ENCODE measurements at regions not wholly inside any gene's neighbourhood (a gene's known extent, or its start where the extent isn't known, plus 50 kb on each side); places are given as distances from the start of the nearest gene placed in this dataset.

GRCh38 chr5:7040111-7040510 lies 326.9 kb downstream of the TENT4A start:
- in situ Hi-C loops (cut with MboI; ENCODE audit: low sequenced_read_pairs, unreplicated experiment): no loop called here
- no peak for DNase-seq (ENCODE audit: low spot score)
- TF ChIP-seq CTCF (IDR thresholded peaks at IDR 0.05; ENCODE audit: borderline replicate concordance, control extremely low read depth, extremely low read depth, insufficient read depth, missing control alignments): no peak

- no peak for DNase-seq (ENCODE audit: low spot score)
- no peak for TF ChIP-seq CTCF (IDR thresholded peaks at IDR 0.05; ENCODE audit: borderline replicate concordance, control extremely low read depth, extremely low read depth, insufficient read depth, missing control alignments)
- in situ Hi-C loops (cut with MboI; ENCODE audit: low sequenced_read_pairs, unreplicated experiment): no loop called here
Observed at GRCh38 chr5:7043797-7044196, 330.6 kb downstream of the TENT4A start.

- no peak for TF ChIP-seq CTCF (IDR thresholded peaks at IDR 0.05; ENCODE audit: borderline replicate concordance, control extremely low read depth, extremely low read depth, insufficient read depth, missing control alignments)
- DNase-seq (ENCODE audit: low spot score): no peak
- in situ Hi-C loops (cut with MboI; ENCODE audit: low sequenced_read_pairs, unreplicated experiment): no loop called here
Observed at GRCh38 chr5:7047511-7048261, 334.5 kb downstream of the TENT4A start.

GRCh38 chr5:7050986-7051385 lies 337.8 kb downstream of the TENT4A start:
- TF ChIP-seq CTCF (IDR thresholded peaks at IDR 0.05; ENCODE audit: borderline replicate concordance, control extremely low read depth, extremely low read depth, insufficient read depth, missing control alignments): no peak
- in situ Hi-C loops (cut with MboI; ENCODE audit: low sequenced_read_pairs, unreplicated experiment): no loop called here
- no peak for DNase-seq (ENCODE audit: low spot score)

GRCh38 chr5:7053125-7053524 lies 339.9 kb downstream of the TENT4A start:
- DNase-seq (ENCODE audit: low spot score): no peak
- in situ Hi-C loops (cut with MboI; ENCODE audit: low sequenced_read_pairs, unreplicated experiment): no loop called here
- TF ChIP-seq CTCF (IDR thresholded peaks at IDR 0.05; ENCODE audit: borderline replicate concordance, control extremely low read depth, extremely low read depth, insufficient read depth, missing control alignments): no peak

- TF ChIP-seq CTCF (IDR thresholded peaks at IDR 0.05; ENCODE audit: borderline replicate concordance, control extremely low read depth, extremely low read depth, insufficient read depth, missing control alignments): no peak
- in situ Hi-C loops (cut with MboI; ENCODE audit: low sequenced_read_pairs, unreplicated experiment): no loop called here
- no peak for DNase-seq (ENCODE audit: low spot score)
Observed at GRCh38 chr5:7053528-7054209, 340.4 kb downstream of the TENT4A start.

Data from GM13976 (cell line).